MV-4-11 (cell line): ENCODE measurements at regions not wholly inside any gene's neighbourhood (a gene's known extent, or its start where the extent isn't known, plus 50 kb on each side); places are given as distances from the start of the nearest gene placed in this dataset.
"Not testable (repeated sequence)": the region's sequence is repeated elsewhere in the genome, so short reads cannot be mapped to it uniquely, and the experiment has no call there.

Experiments
- DNase-seq: peaks from one replicate; lab custom pipeline; 2025; lab: John Stamatoyannopoulos, UW

DNA sequence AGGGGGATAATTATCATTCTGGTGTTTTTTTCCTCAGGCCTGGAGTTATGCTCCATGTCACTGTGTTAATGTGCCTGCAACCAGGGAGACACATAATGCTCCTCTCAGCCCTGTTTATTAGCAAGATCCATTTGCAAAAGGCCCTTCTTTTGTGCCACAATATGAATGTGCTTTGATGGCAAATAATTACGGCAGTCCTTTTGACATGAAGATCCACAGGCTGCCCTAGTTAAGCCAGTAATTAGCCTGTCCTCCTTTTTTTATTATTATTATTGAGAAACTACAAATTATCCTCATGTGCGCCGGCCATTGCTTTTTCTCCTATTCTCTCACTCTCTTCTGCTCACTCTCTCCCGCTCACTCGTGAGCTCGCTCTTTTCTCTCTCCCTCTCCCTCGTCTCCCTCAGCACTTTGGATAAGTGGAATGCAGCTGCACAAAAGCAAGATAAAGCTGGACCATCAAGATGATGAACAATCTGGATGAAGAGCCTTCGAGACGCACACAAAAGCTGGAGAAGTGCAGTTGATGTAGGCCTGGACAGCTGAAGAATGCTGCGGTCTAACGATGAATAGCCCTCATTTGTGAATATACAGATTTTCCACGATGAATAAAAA is 762.3 kb downstream of the BCL11A start:
- DNase-seq: no peak

- DNase-seq: no peak
These were observed 763.1 kb downstream of the BCL11A start for GRCh38 chr2:59790186-59791003.

DNA sequence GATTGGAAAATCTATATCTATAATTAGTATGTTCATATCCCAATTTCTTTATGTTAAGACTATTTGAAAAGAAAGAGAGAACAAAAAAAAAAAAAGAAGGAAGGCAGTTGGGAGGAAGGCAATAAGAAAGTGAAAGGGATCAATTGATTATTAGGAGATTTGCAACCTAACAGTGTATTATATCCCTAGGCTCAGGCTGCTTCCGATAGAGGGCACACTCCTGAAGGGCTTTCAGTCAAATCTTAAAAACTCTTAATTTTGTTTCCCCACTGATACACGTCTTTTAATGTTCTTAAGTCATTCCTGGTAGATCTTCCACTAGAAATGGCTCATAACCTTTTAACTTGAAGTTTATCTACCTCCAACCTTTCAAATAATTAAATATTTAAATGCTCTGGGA is 763.9 kb downstream of the BCL11A start:
- DNase-seq: no peak

- DNase-seq: no peak
These were observed 766.4 kb downstream of the BCL11A start for GRCh38 chr2:59787095-59787494.

GRCh38 chr2:59786684-59787083 is 766.8 kb downstream of the BCL11A start:
- DNase-seq: no peak

- peak; percentile 70 for DNase-seq
These were observed 773.9 kb downstream of the BCL11A start for GRCh38 chr2:59779571-59779970.

DNA sequence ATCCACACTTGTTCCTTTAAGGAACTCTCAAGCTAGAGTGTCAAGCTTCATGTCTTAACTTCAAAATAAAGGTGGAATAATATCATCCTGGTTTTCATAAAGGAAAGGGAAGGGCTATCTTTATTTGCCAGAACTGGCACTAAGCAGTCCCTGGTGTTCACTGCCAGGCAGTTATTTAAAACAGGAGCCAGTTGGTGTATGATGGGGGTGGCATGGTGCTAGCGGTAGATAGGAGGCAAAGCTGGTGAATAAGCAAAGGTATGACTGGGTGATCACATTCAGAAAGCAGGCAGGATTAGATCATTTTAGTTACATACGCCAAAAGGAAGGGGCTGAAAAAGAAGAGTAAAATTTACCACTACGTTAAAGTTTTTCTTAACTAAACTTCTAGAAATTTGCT is 776.3 kb downstream of the BCL11A start:
- no peak for DNase-seq

GRCh38 chr2:59776726-59777008 is 776.8 kb downstream of the BCL11A start:
- DNase-seq: no peak

GRCh38 chr2:59774821-59775433 is 778.5 kb downstream of the BCL11A start:
- no peak for DNase-seq

DNA sequence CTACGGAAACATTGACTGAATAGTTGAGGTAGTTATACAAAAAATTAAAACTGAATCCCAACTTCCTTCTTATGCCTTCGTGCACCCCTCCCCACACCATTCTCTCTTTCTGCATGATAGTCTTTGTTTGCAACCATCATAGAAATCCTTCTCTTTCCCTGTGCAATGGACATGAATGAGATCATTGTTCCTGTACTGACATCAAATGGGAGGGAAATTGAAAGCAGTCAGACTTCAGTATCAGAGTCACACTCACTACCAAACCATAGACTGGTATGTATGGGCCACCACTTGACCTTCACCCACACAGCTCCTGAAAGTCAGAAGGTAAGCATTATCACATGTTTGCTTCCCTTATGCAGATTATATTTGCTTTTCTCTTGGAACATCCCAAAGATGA is 782.8 kb downstream of the BCL11A start:
- DNase-seq: no peak

GRCh38 chr2:59761966-59762365 is 791.5 kb downstream of the BCL11A start:
- DNase-seq: no peak

- DNase-seq: peak; percentile 46
These were observed 797.3 kb downstream of the BCL11A start for GRCh38 chr2:59756150-59756549.

- no peak for DNase-seq
These were observed 799.3 kb downstream of the BCL11A start for GRCh38 chr2:59754011-59754735.

DNA sequence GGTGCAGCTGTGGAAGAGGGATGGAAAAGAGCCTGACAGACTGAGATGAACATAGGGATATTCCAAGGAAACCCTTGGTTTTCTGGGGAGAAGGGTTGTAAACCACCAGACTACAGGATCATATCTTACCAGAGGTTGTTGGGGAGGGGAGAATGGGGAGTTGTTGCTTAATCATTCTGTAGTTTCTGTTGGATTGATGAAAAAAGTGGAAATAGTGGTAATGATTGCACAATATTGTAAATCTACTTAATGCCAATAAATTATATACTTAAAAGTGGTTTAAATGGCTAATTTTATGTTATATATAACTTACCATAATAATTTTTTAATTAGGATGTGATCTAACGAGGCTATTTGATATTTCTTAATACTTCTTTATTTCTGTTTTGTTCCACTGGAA is 800.9 kb downstream of the BCL11A start:
- DNase-seq: peak; percentile 54

DNA sequence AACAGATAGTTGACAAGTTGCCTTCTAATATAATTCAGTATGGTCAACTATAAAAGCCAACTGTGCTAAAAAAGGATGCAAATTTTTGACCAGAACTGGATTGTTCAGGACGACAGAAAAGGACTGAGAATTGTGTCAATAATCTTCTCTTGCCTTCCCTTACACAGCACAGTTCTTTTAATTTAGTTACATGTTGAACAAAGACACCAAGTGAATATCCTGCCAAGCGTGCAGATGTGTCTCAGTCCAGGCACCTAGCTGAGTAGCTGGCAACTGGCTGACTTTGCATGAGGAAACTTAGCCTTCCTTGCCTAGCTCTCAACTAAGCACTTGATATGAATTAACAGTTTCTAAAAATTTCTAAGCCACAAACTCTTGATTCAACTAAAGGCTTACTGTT is 801.4 kb downstream of the BCL11A start:
- DNase-seq: no peak

DNA sequence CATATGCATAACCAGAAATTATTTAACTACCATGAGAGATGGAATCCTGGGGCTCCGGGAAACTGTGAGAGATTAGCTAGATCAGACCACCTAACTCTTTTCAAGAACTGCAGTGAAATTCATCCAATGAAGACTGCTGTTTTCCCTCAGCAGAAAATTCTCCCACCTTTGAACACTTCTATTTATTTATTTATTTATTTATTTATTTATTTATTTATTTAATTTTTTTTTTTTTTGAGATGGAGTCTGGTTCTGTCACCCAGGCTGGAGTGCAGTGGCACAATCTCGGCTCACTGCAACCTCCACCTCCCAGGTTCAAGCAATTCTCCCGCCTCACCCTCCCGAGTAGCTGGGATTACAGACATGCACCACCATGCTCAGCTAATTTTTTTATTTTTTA is 802.2 kb downstream of the BCL11A start:
- not testable (repeated sequence) for DNase-seq

- DNase-seq: no peak
These were observed 807.2 kb downstream of the BCL11A start for GRCh38 chr2:59746291-59746690.

- DNase-seq: no peak
These were observed 808.4 kb downstream of the BCL11A start for GRCh38 chr2:59745085-59745484.

DNA sequence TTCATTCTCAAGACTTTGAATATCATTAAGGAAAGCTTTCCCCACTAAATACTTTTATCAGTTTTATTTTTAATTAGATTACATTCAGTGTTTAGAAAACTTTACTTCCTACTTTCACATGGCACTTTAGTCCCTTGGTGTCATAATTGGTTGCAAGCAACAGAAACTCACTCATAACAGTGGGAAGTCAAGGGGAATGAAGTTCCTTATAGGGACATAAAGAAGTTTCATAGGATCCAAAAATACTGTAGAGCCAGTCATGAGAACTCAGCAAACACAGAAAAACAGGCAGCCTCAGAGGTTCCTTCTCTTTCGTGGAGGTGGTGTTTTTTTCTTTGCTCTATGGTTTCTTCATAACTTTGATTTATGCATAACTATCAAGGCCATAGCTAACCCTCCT is 809.0 kb downstream of the BCL11A start:
- peak; percentile 80 for DNase-seq

DNA sequence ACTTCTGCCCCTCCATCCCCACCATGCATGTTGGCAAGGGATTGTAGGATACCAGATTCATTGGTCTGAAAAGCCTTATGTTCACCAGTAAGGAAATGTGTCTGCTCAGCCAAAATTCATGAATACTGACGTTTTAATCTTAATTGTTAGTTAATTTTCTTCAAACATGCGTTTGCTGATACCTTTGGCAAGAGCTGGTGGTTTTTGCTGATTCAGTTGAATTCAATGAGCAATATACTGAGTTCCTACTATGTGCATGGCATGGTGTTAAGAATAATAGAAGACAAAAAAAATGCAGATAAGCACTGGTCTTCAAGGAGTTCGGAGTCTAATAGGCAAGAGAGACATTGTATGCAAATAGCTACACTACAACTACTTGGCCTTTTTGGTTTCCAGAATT is 811.6 kb downstream of the BCL11A start:
- no peak for DNase-seq

DNA sequence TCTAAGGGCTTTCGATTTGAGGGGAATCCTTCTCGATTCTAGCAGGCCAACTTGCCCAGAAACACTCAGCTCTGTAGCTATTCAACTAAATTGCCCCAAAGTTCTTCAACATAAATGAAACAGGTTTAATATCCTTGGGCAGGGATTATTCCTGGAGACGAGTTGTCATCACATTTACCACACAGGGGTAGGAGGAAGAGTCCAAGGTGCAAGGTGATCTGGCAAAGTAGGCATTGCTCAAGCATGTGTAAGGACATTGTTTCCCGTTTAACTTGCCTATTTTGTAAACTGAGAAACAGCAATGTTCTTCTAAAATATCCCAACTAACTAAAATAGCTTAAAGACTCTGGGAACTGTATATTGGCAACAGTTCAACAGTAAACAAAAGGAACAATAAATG is 814.3 kb downstream of the BCL11A start:
- no peak for DNase-seq

GRCh38 chr2:59737299-59737698 is 816.2 kb downstream of the BCL11A start:
- no peak for DNase-seq

GRCh38 chr2:59734743-59735142 is 818.7 kb downstream of the BCL11A start:
- no peak for DNase-seq
